HEK293T (cell line): ENCODE measurements at regions not wholly inside any gene's neighbourhood (a gene's known extent, or its start where the extent isn't known, plus 50 kb on each side); places are given as distances from the start of the nearest gene placed in this dataset.

Experiments used
- CTCF ChIA-PET: fragments of 350-600 bp; formaldehyde crosslinking; extraction: SDS; loops from one replicate; lab custom pipeline; 2021; ENCODE audit warnings: antibody characterized with exemption, inconsistent platforms; lab: Yijun Ruan, JAX
- POLR2A ChIA-PET: fragments of 350-600 bp; formaldehyde crosslinking; extraction: SDS; loops from one replicate; lab custom pipeline; 2020; ENCODE audit warnings: antibody characterized with exemption, inconsistent platforms; lab: Yijun Ruan, JAX
- DNase-seq: peaks from one replicate; pipeline ENCODE4 v3.0.0; 2012; ENCODE audit warnings: mixed read lengths; ENCODE audit errors: extremely low spot score
- ARNT ChIP-seq: fragments of 450-650 bp; IDR thresholded peaks from 2 replicates; pipeline ENCODE4 v1.6.1; 2017; ENCODE audit warnings: mild to moderate bottlenecking
- BHLHE40 ChIP-seq: fragments of 450-650 bp; IDR thresholded peaks from 2 replicates; pipeline ENCODE4 v1.6.1; 2016; ENCODE audit warnings: mild to moderate bottlenecking, moderate library complexity, borderline replicate concordance
- CTBP1 ChIP-seq: fragments of 450-650 bp; IDR thresholded peaks from 2 replicates; pipeline ENCODE4 v1.6.1; 2016; ENCODE audit warnings: borderline replicate concordance
- ELF4 ChIP-seq: fragments of 450-650 bp; IDR thresholded peaks from 2 replicates; pipeline ENCODE4 v1.6.1; 2017; ENCODE audit warnings: antibody characterized with exemption
- FOXA1 ChIP-seq: fragments of 450-650 bp; IDR thresholded peaks from 2 replicates; pipeline ENCODE4 v1.6.1; 2016; ENCODE audit warnings: mild to moderate bottlenecking
- FOXK2 ChIP-seq: fragments of 450-650 bp; IDR thresholded peaks from 2 replicates; pipeline ENCODE4 v1.6.1; 2016; ENCODE audit warnings: mild to moderate bottlenecking
- FOXM1 ChIP-seq: fragments of 450-650 bp; IDR thresholded peaks from 2 replicates; pipeline ENCODE4 v1.6.1; 2017; ENCODE audit warnings: mild to moderate bottlenecking, borderline replicate concordance
- HDGF ChIP-seq: fragments of 450-650 bp; IDR thresholded peaks from 2 replicates; pipeline ENCODE4 v1.6.1; 2017; ENCODE audit warnings: antibody characterized with exemption, borderline replicate concordance
- L3MBTL2 ChIP-seq: fragments of 450-650 bp; conservative IDR thresholded peaks from 2 replicates; pipeline ENCODE4 v1.6.1; 2016; ENCODE audit warnings: mild to moderate bottlenecking
- LEF1 ChIP-seq: fragments of 450-650 bp; IDR thresholded peaks from 2 replicates; pipeline ENCODE4 v1.6.1; 2017; ENCODE audit warnings: mild to moderate bottlenecking, borderline replicate concordance
- NFRKB ChIP-seq: fragments of 450-650 bp; IDR thresholded peaks from 2 replicates; pipeline ENCODE4 v1.6.1; 2016; ENCODE audit warnings: mild to moderate bottlenecking, moderate library complexity
- SP1 ChIP-seq: fragments of 450-650 bp; IDR thresholded peaks from 2 replicates; pipeline ENCODE4 v1.6.1; 2017
- SUZ12 ChIP-seq: fragments of 450-650 bp; IDR thresholded peaks from 2 replicates; pipeline ENCODE4 v1.6.1; 2016; ENCODE audit warnings: mild to moderate bottlenecking
- TARDBP ChIP-seq: fragments of 450-650 bp; IDR thresholded peaks from 2 replicates; pipeline ENCODE4 v1.6.1; 2016
- ZNF384 ChIP-seq: fragments of 450-650 bp; IDR thresholded peaks from 2 replicates; pipeline ENCODE4 v1.6.1; 2016
- TF ChIP-seq, protein P1 (sequence below): fragments of 450-650 bp; IDR thresholded peaks from 2 replicates; pipeline ENCODE4 v1.6.1; 2016

DNA sequence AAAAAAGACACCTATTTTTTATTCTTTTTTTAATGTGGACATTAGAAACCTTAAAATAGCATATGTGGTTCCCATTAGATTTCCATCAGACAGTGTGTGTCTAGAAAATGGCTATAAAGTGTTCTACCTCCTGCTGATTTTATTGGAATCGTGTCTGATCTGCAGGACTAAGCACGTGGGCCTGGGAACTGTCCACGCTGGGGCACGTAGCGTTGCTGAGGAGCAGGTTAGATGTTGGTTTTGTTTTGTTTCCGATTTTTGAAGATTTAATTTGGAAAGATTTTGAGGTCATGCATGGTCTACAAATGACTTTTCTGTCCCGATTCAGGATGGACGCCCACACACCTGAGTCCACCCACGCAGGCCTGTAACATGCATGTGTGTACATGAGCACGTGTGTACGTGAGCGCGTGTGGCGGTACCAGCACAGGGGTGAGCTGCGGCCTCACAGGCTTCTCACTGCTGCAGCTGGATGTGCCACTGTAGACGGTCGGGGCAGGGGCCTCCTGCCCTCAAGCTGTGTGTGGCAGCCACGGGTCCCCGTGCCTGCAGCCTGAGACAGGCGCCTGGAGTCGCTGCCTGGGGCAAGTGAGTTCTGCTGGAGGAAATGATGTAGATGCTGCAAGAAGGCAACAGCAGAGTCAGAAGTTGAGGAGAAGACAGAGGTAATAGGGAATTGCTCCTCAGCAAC lies 99.7 kb upstream of the CTDP1 start:
- no peak for DNase-seq
- POLR2A ChIA-PET, result no interaction called here
- TF ChIP-seq SP1 (no peak), L3MBTL2 (0 out of 2 replicates have a peak, but pooled peaks have one; percentile 17)
- CTCF ChIA-PET, result no interaction called here

DNA sequence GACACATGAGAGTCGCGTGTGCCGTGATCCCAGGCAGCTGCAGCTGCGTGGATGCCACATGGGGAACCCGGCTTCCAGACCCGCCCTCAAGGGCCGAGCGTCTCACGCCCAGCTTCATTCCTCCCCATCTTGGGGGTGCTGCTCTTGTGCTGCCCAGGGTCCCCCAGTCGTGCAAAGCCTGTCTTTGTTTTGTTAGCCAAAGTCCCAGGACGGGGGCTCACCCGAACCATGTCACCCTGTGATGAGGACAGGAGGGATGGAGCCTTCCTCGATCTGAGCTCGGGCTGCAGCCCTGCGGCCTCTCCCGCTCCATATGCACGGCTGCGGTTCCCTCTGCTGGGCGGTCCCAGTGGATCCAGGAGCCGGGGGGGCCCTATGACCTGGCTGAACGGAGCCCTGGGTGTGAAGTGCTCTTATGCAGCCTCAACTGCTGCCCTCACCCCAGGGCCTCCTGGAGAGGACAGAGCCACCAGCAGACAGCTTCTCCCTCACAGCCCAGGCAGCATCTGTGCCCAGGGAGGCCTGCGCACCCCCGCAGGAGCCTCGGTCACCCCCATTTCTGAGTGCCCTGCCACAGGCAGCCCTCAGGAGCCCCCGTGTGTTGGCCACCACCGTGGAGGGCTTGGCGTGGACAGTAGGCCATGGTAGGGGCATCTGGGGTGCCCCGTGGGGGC lies 99.0 kb upstream of the CTDP1 start:
- CTCF ChIA-PET, result no interaction called here
- no peak for TF ChIP-seq FOXK2
- TF ChIP-seq ARNT, result no peak
- TF ChIP-seq, protein P1, sequence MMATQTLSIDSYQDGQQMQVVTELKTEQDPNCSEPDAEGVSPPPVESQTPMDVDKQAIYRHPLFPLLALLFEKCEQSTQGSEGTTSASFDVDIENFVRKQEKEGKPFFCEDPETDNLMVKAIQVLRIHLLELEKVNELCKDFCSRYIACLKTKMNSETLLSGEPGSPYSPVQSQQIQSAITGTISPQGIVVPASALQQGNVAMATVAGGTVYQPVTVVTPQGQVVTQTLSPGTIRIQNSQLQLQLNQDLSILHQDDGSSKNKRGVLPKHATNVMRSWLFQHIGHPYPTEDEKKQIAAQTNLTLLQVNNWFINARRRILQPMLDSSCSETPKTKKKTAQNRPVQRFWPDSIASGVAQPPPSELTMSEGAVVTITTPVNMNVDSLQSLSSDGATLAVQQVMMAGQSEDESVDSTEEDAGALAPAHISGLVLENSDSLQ, result no peak
- TF ChIP-seq ZNF384, result no peak
- TF ChIP-seq BHLHE40, result no peak
- no peak for TF ChIP-seq FOXA1
- TF ChIP-seq FOXM1, result no peak
- no peak for TF ChIP-seq LEF1
- no peak for TF ChIP-seq SUZ12
- TF ChIP-seq CTBP1, result no peak
- no peak for TF ChIP-seq ELF4
- TF ChIP-seq NFRKB, result no peak
- TF ChIP-seq HDGF, result no peak
- TF ChIP-seq L3MBTL2, result no peak
- TF ChIP-seq TARDBP, result no peak
- TF ChIP-seq SP1, result no peak
- POLR2A ChIA-PET, result no interaction called here
- no peak for DNase-seq

DNA sequence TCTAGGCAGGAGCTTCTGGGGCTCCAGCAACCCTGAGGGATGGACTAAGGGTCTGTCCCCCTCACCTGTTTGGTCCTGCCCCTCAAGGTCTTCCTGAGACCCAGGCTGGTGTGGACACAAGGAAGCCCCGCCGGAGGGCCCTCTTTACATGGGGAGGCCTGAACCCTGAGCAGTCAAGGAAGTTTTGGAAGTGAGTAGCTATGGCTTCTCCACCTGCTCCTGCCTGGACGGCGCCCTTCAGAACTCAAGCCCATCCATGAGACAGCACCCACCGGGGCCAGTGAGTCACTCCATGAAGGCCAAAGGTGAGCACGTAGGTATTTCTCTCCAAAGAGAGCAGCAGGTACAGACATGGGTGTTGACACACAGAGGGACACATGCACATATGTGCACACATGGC lies 98.2 kb upstream of the CTDP1 start:
- TF ChIP-seq NFRKB, result no peak
- TF ChIP-seq BHLHE40, result no peak
- TF ChIP-seq SUZ12, result no peak
- no peak for TF ChIP-seq TARDBP
- TF ChIP-seq CTBP1, result no peak
- TF ChIP-seq ARNT, result no peak
- no peak for TF ChIP-seq L3MBTL2
- ChIA-PET POLR2A (no interaction called here), CTCF (no interaction called here)
- no peak for DNase-seq

DNA sequence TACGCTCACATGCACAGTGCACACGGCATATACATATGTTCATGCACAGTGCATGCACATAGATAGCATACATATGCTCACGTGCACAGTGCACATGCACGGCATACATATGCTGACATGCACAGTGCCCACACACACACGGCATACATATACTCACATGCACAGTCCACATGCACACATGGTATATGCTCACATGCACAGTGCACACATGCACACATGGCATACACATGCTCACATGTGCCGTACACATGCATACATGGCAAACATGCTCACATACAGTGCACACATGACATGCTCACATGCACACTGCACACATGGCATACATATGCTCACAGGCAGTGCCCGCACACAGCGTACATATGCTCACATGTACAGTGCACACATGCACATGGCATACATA lies 97.7 kb upstream of the CTDP1 start:
- ChIA-PET CTCF (no interaction called here), POLR2A (no interaction called here)
- TF ChIP-seq BHLHE40 (no peak), SP1 (no peak), FOXM1 (no peak), ARNT (no peak), FOXA1 (no peak), NFRKB (no peak), HDGF (no peak), FOXK2 (no peak), ZNF384 (no peak), ELF4 (no peak)
- TF ChIP-seq, protein P1, result no peak
- no peak for DNase-seq

DNA sequence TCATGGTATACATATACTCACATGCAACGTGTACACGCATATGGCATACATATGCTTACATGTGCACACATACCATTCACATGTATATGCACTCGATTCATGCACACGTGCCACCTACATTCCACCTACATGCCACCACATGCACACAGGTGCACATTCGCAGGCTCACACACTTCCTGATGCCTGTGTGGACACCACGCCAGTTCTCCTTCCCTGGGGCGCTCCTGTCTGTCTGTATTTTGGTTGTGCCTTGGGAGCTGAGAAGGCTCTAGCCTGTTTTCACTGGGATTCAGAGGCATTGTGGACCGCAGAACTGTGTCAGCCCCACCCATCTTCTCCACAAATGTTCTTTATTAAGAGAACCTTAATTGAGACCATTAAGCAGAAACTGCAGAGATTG lies 96.6 kb upstream of the CTDP1 start:
- no peak for DNase-seq
- TF ChIP-seq ARNT (no peak), LEF1 (no peak), ELF4 (no peak), HDGF (no peak), ZNF384 (no peak), FOXM1 (no peak), FOXA1 (no peak), BHLHE40 (no peak), SP1 (no peak), SUZ12 (no peak), CTBP1 (no peak), FOXK2 (no peak), TARDBP (no peak), L3MBTL2 (no peak), NFRKB (no peak)
- TF ChIP-seq, protein P1, result no peak
- POLR2A ChIA-PET, result no interaction called here
- CTCF ChIA-PET, result no interaction called here

DNA sequence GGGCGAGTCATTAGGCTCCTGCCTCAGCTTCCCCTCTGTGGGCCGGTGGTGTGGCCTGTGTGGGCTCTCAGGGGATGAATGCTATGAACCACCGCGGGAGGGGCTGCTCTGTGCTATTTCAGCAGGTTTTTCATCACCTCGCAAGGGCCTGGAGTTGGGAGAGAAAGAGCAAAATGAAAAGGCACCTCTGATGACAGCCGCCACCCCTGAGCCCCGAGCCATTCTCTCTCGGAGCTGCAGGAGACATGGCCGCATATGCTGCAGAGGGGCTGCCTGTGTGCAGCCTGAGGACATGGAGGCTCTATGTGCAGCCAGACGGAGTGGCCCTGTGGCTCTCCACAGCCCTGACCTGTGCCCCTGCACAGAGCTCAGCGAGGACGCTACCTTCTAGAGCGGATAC lies 96.2 kb upstream of the CTDP1 start:
- POLR2A ChIA-PET, result no interaction called here
- CTCF ChIA-PET, result no interaction called here
- TF ChIP-seq ZNF384, result no peak
- no peak for TF ChIP-seq NFRKB
- TF ChIP-seq FOXK2, result no peak
- TF ChIP-seq FOXA1, result no peak
- TF ChIP-seq HDGF, result no peak
- TF ChIP-seq ARNT, result no peak
- no peak for TF ChIP-seq ELF4
- DNase-seq, result no peak
